ENCODE measurements at regions not wholly inside any gene's neighbourhood (a gene's known extent, or its start where the extent isn't known, plus 50 kb on each side); places are given as distances from the start of the nearest gene placed in this dataset.

GRCh38 chr15:101124731-101125451, 127.0 kb downstream of the CHSY1 start:
- FAIRE-seq (no peak), DNase-seq (ENCODE audit: insufficient read length, low spot score) (no peak)
- TF ChIP-seq, protein P1, sequence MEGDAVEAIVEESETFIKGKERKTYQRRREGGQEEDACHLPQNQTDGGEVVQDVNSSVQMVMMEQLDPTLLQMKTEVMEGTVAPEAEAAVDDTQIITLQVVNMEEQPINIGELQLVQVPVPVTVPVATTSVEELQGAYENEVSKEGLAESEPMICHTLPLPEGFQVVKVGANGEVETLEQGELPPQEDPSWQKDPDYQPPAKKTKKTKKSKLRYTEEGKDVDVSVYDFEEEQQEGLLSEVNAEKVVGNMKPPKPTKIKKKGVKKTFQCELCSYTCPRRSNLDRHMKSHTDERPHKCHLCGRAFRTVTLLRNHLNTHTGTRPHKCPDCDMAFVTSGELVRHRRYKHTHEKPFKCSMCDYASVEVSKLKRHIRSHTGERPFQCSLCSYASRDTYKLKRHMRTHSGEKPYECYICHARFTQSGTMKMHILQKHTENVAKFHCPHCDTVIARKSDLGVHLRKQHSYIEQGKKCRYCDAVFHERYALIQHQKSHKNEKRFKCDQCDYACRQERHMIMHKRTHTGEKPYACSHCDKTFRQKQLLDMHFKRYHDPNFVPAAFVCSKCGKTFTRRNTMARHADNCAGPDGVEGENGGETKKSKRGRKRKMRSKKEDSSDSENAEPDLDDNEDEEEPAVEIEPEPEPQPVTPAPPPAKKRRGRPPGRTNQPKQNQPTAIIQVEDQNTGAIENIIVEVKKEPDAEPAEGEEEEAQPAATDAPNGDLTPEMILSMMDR (IDR thresholded peaks at IDR 0.05; ENCODE audit: insufficient read depth, missing control alignments) = no peak

DNA sequence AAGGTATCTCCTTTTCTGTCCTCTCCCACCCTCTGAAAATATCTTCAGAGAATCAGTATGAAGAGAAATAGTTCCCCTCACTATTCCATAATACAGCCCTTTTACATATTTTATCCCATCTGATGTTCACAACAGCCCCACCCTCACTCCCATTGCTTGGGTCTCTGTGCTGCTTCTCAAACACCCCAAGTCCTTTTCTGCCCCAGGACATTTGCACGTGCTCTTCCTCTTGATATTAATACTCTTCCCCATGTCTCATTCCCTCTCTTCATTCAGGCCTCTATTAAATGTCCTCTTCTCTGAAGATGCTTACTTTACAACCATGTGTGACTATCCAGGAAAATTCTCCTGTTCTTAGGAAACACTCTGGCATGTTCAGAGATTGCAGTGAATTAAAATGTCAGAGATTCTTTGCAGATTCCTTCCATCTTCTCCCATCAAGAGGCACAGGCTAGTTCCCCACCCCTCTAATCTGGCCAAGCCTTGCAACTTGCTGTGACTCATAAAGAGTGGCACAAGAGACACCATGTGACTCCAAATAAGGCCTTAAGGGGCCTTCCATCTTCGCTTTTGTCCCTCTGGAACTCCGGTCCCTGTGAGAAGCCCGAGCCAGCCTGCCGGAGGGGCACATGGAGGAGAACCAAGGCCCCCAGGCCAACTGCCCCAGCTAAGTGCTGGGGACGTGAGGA, 128.5 kb downstream of the CHSY1 start:
- TF ChIP-seq, protein P1 (IDR thresholded peaks at IDR 0.05; ENCODE audit: insufficient read depth, missing control alignments) = no peak

DNA sequence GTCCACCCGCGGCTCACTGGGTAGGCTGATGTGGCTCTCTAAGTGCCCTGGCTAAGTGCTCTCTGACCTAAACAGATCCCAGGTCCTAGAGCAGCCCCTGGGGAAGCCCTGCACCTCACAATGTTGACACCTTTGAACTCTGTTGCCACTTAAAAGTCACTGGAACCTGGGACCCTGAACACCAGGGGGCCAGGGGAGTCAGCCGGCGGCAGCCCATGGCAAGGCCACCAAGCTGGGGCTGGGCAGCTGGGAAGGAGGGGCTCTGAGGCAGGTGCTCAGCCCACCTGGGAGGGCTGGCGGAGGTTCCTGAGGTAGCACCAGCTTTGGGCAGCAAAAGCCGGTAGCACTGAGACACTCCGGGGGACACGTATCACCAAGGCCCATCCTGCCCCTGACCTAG, 129.0 kb downstream of the CHSY1 start:
- no peak for DNase-seq (ENCODE audit: insufficient read length, low spot score)
- FAIRE-seq = no peak
- TF ChIP-seq, protein P1 (IDR thresholded peaks at IDR 0.05; ENCODE audit: insufficient read depth, missing control alignments) = no peak

More for the DNA sequence above, 128.5 kb downstream of the CHSY1 start:
- FAIRE-seq (no peak), DNase-seq (ENCODE audit: insufficient read length, low spot score) (no peak)

- FAIRE-seq (no peak), DNase-seq (ENCODE audit: insufficient read length, low spot score) (no peak)
- TF ChIP-seq, protein P1 (IDR thresholded peaks at IDR 0.05; ENCODE audit: insufficient read depth, missing control alignments) = no peak
These were observed 129.6 kb downstream of the CHSY1 start for GRCh38 chr15:101122266-101122665.

DNA sequence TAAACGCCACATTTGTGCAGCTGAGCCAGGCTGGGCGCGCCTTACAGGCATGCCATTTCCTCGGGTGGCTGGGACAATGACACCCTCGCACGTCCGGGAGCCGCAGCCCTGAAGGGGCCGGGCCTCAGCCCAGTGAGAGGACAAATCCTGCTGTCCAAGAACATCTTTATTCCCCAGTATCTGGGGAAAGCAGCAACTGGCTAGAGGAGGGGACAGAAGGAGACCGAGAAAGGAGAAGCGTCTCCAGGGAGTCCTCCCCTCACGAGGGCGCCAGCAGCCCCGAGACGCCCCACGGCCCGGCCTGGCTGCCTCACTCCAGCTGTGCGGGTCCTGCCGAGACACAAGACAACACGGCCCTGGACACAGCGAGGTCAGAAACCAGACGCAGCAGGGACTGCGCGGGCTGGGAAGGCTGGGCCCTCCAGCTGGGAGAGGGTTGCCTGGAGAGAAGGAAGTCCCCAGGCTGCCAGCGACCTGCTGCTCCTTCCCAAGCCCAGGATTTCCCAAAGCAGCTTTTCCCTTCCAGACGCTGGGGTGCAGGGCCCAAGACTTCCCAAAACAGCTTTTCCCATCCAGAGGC, 130.2 kb downstream of the CHSY1 start:
- TF ChIP-seq, protein P1 (IDR thresholded peaks at IDR 0.05; ENCODE audit: insufficient read depth, missing control alignments) = peak; percentile 12
- no peak for FAIRE-seq

DNA sequence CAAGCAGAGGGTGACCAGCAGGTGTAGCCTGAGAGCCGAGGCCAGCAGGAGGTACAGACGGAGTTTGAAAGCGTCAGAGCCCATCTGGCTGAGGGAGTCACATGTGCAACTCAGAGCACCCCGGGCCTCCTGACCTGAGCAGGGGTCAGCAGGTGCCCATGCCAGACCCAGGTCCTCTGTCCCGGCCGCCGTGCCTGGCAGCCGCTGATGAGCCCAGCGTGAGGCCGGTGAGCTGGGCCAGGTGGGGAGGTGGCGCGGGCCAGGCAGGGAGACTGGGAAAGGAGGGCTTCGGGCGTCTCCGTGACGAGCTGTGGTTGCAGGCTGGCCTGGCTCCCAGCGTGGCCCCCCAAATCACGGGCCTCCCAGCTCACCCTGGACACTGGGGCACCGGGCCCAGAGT, 130.9 kb downstream of the CHSY1 start:
- FAIRE-seq (no peak), DNase-seq (ENCODE audit: insufficient read length, low spot score) (no peak)
- TF ChIP-seq, protein P1 (IDR thresholded peaks at IDR 0.05; ENCODE audit: insufficient read depth, missing control alignments) = no peak

More for the DNA sequence above, 130.2 kb downstream of the CHSY1 start:
- DNase-seq (ENCODE audit: insufficient read length, low spot score) = no peak
